HCT116 (cell line): ENCODE measurements at regions not wholly inside any gene's neighbourhood (a gene's known extent, or its start where the extent isn't known, plus 50 kb on each side); places are given as distances from the start of the nearest gene placed in this dataset.

Experiments used
- ATAC-seq: fragments of 200-7000 bp; cut with Tn5 transposase; 2 replicates; pipeline ENCODE4 v1.9.1; 2020; ENCODE audit warnings: mild to moderate bottlenecking, moderate library complexity
- BruUV-seq: library from RNA; stranded (reverse); fragments of 400-500 nt; replicated peaks from 2 replicates; lab custom pipeline; 2021; lab: Mats Ljungman, UMichigan
- CTCF ChIA-PET: fragments of 300-600 bp; sonication (Branson Sonifier 250); formaldehyde crosslinking; loops from one replicate; lab custom pipeline; 2021; ENCODE audit warnings: antibody characterized with exemption; lab: Charles Lee
- POLR2A ChIA-PET: fragments of 300-600, 350-600 bp; sonication (Branson Sonifier 250); formaldehyde crosslinking; loops from one replicate; lab custom pipeline; 2021; ENCODE audit warnings: antibody characterized with exemption; lab: Charles Lee
- RAD21 ChIA-PET, 2 experiments: fragments of 300-600 bp; sonication (Branson Sonifier 250); formaldehyde crosslinking; loops; one replicate each; lab custom pipeline; 2023; ENCODE audit warnings: low total read pairs in 2 of 2; ENCODE audit not compliant: uncharacterized antibody in 2 of 2, unreplicated experiment in 2 of 2, low non-redundant PET in 1 of 2; lab: Charles Lee
- DNase-seq: peaks from one replicate; pipeline ENCODE4 v3.0.0-alpha.2; 2010; ENCODE audit warnings: low read depth, low spot score
- H2AFZ ChIP-seq: fragments of 200-600 bp; shearing (Covaris generic), sonication (generic); 2 replicates; pipeline ENCODE4 v1.6.1; 2017; ENCODE audit warnings: low read depth, mixed run types, mixed read lengths, antibody characterized with exemption, low read length; ENCODE audit not compliant: poor library complexity, severe bottlenecking
- H3K27ac ChIP-seq: 2 replicates; pipeline ENCODE4 v1.5.1; 2012; ENCODE audit warnings: low read depth, low read length
- H3K27me3 ChIP-seq: fragments of 200-600 bp; sonication (generic); 2 replicates; pipeline ENCODE4 v1.6.1; 2016; ENCODE audit warnings: mixed run types, low read length, mixed read lengths; ENCODE audit not compliant: insufficient read depth
- H3K36me3 ChIP-seq, 2 experiments: fragments of 200-500 bp in 1 of 2; fragments of 200-600 bp in 1 of 2; sonication (Bioruptor generic) in 1 of 2; sonication (generic) in 1 of 2; 2 replicates each; pipeline versions ENCODE4 v1.5.1 to v1.6.1; 2014 to 2016; ENCODE audit warnings: low read length in 2 of 2, inconsistent platforms in 1 of 2, mixed read lengths in 1 of 2, mixed run types in 1 of 2; ENCODE audit not compliant: insufficient read depth in 2 of 2, control insufficient read depth in 1 of 2
- H3K4me1 ChIP-seq, 2 experiments: fragments of 200-600 bp in 1 of 2; sonication (generic) in 1 of 2; 2 replicates each; pipeline versions ENCODE4 v1.5.1 to v1.6.1; 2012 to 2017; ENCODE audit warnings: low read length in 2 of 2, inconsistent platforms in 1 of 2, mild to moderate bottlenecking in 1 of 2, mixed read lengths in 1 of 2, mixed run types in 1 of 2, moderate library complexity in 1 of 2; ENCODE audit not compliant: insufficient read depth in 2 of 2, control insufficient read depth in 1 of 2
- H3K4me2 ChIP-seq: fragments of 200-600 bp; sonication (generic); 2 replicates; pipeline ENCODE4 v1.6.1; 2017; ENCODE audit warnings: mixed run types, low read length, mixed read lengths
- H3K4me3 ChIP-seq, 2 experiments: fragments of 200-600 bp in 1 of 2; sonication (generic) in 1 of 2; replicated peaks in 1 of 2; 2 replicates each; pipeline ENCODE4 v1.5.1; 2011 to 2016; ENCODE audit warnings: low read length in 2 of 2, control low read depth in 1 of 2, low read depth in 1 of 2, mild to moderate bottlenecking in 1 of 2, mixed read lengths in 1 of 2, mixed run types in 1 of 2
- H3K79me2 ChIP-seq: fragments of 200-600 bp; sonication (generic); 2 replicates; pipeline ENCODE4 v1.6.1; 2017; ENCODE audit warnings: mild to moderate bottlenecking, mixed run types, low read length, moderate library complexity, mixed read lengths; ENCODE audit not compliant: insufficient read depth
- H3K9ac ChIP-seq: fragments of 200-600 bp; sonication (generic); 2 replicates; pipeline ENCODE4 v1.6.1; 2016; ENCODE audit warnings: low read length, mixed read lengths
- H3K9me2 ChIP-seq: fragments of 200-600 bp; sonication (generic), shearing (Covaris generic); 2 replicates; pipeline ENCODE4 v1.6.1; 2017; ENCODE audit warnings: mixed run types, mild to moderate bottlenecking, moderate library complexity; ENCODE audit not compliant: insufficient read depth
- H3K9me3 ChIP-seq, 2 experiments: fragments of 200-500 bp in 1 of 2; fragments of 200-600 bp in 1 of 2; sonication (Bioruptor generic) in 1 of 2; sonication (generic) in 1 of 2; 2 replicates each; pipeline ENCODE4 v1.6.1; 2014 to 2017; ENCODE audit warnings: low read length in 2 of 2, mixed read lengths in 2 of 2, inconsistent platforms in 1 of 2, low read depth in 1 of 2, mild to moderate bottlenecking in 1 of 2, mixed run types in 1 of 2, moderate library complexity in 1 of 2; ENCODE audit not compliant: control insufficient read depth in 1 of 2, insufficient read depth in 1 of 2
- H4K20me1 ChIP-seq: fragments of 200-600 bp; sonication (generic), shearing (Covaris generic); 2 replicates; pipeline ENCODE4 v1.6.1; 2017; ENCODE audit warnings: mixed run types, mild to moderate bottlenecking, moderate library complexity; ENCODE audit not compliant: insufficient read depth
- CTCF ChIP-seq, 3 experiments: fragments of 200-600 bp in 1 of 3; sonication (generic) in 1 of 3; IDR thresholded peaks in 2 of 3; conservative IDR thresholded peaks in 1 of 3; 2 replicates each; pipeline ENCODE4 v1.5.1; 2012 to 2017; ENCODE audit warnings: low read depth in 2 of 3, low read length in 2 of 3, antibody characterized with exemption in 1 of 3, borderline replicate concordance in 1 of 3, control low read depth in 1 of 3, mild to moderate bottlenecking in 1 of 3, mixed read lengths in 1 of 3, mixed run types in 1 of 3, moderate library complexity in 1 of 3; ENCODE audit not compliant: insufficient read depth in 1 of 3
- EGR1 ChIP-seq: IDR thresholded peaks from 2 replicates; pipeline ENCODE4 v1.6.1; 2012; ENCODE audit warnings: low read depth
- ELF1 ChIP-seq: IDR thresholded peaks from 2 replicates; pipeline ENCODE4 v1.6.1; 2012; ENCODE audit warnings: low read depth, borderline replicate concordance
- FOSL1 ChIP-seq: IDR thresholded peaks from 2 replicates; pipeline ENCODE4 v1.6.1; 2012; ENCODE audit warnings: low read depth
- RAD21 ChIP-seq: IDR thresholded peaks from 2 replicates; pipeline ENCODE4 v1.6.1; 2012; ENCODE audit warnings: low read depth, mild to moderate bottlenecking
- SRF ChIP-seq: IDR thresholded peaks from 2 replicates; pipeline ENCODE4 v1.6.1; 2012; ENCODE audit warnings: low read depth
- TCF7L2 ChIP-seq: IDR thresholded peaks from 2 replicates; pipeline ENCODE4 v1.7.0; 2011; ENCODE audit warnings: borderline replicate concordance, inconsistent platforms; ENCODE audit not compliant: insufficient read depth, insufficient read length; ENCODE audit errors: extremely low read depth
- ZBTB33 ChIP-seq: IDR thresholded peaks from 2 replicates; pipeline ENCODE4 v1.6.1; 2011; ENCODE audit warnings: mild to moderate bottlenecking, low read length, moderate library complexity; ENCODE audit not compliant: insufficient replicate concordance; ENCODE audit errors: extremely low read depth
- ZFX ChIP-seq: fragments of 450-650 bp; IDR thresholded peaks from 2 replicates; pipeline ENCODE4 v1.6.1; 2017
- ZNF274 ChIP-seq: fragments of 200-500 bp; sonication (Bioruptor generic); IDR thresholded peaks from 2 replicates; pipeline ENCODE4 v1.6.1; 2014; ENCODE audit warnings: mild to moderate bottlenecking, low read depth, low read length, inconsistent platforms
- intact Hi-C: fragments of 100-400 bp; cut with micrococcal nuclease; formaldehyde crosslinking; loops from 2 replicates; pipeline ENCODE4 v1.10.0; 2022

GRCh38 chr10:45243261-45243660 is 72.1 kb downstream of the OR13A1 start:
- ChIA-PET POLR2A (no interaction called here), RAD21 (no interaction called here)
- no peak for DNase-seq
- Histone ChIP-seq H3K9me2 (no peaks in the 10 kb centered on the region), H3K36me3 (no peaks in the 10 kb centered on the region), H3K27ac (no peak overlapping the region), H3K79me2 (no peaks in the 10 kb centered on the region), H3K9ac (no peak overlapping the region), H3K4me2 (no peak overlapping the region), H3K27me3 (no peaks in the 10 kb centered on the region)
- TF ChIP-seq ELF1, result no peak
- TF ChIP-seq TCF7L2, result no peak
- no peak for TF ChIP-seq ZFX
- TF ChIP-seq, all 23 proteins: peak for 0
- no peaks in the 10 kb centered on the region for H3K4me1 ChIP-seq
- ATAC-seq, result no peak
- no peaks in the 10 kb centered on the region for H4K20me1 ChIP-seq
- no TSS peak for BruUV-seq
- no peak overlapping the region for H3K4me3 ChIP-seq
- intact Hi-C loops, result no loop called here
- CTCF ChIA-PET, result no interaction called here
- peak overlapping the region; percentile 54 for H2AFZ ChIP-seq
- H3K9me3 ChIP-seq, result no peaks in the 10 kb centered on the region

- no peak overlapping the region for H3K9ac ChIP-seq
- H2AFZ ChIP-seq, result no peak overlapping the region
- H3K4me2 ChIP-seq, result no peak overlapping the region
- DNase-seq, result no peak
- no peaks in the 10 kb centered on the region for H3K9me3 ChIP-seq
- H3K27me3 ChIP-seq, result no peaks in the 10 kb centered on the region
- no TSS peak for BruUV-seq
- RAD21 ChIA-PET, result no interaction called here
- intact Hi-C loops, result no loop called here
- no peaks in the 10 kb centered on the region for H4K20me1 ChIP-seq
- POLR2A ChIA-PET, result no interaction called here
- no peaks in the 10 kb centered on the region for H3K79me2 ChIP-seq
- H3K36me3 ChIP-seq, result no peaks in the 10 kb centered on the region
- no peaks in the 10 kb centered on the region for H3K9me2 ChIP-seq
- TF ChIP-seq EGR1 (no peak), RAD21 (no peak), ZFX (no peak), ZBTB33 (no peak), CTCF (IDR thresholded peaks at IDR 0.05 in 2 of 3, conservative IDR thresholded peaks at IDR 0.05 in 1 of 3; ENCODE audit: borderline replicate concordance in 1 of 3, insufficient read depth in 1 of 3, low read depth in 2 of 3, low read length in 2 of 3) (no peak), TCF7L2 (no peak), ZNF274 (no peak), SRF (no peak), FOSL1 (no peak)
- H3K27ac ChIP-seq, result no peak overlapping the region
- CTCF ChIA-PET, result no interaction called here
- no peak for ATAC-seq
- peaks cover 0 to 10% of the 10 kb centered on the region in 2 experiments; a peak in 1 of 4 replicates for H3K4me1 ChIP-seq
- no peak overlapping the region for H3K4me3 ChIP-seq
Observed at GRCh38 chr10:45246522-45246921, 68.9 kb downstream of the OR13A1 start.
